ENCODE measurements at regions not wholly inside any gene's neighbourhood (a gene's known extent, or its start where the extent isn't known, plus 50 kb on each side); places are given as distances from the start of the nearest gene placed in this dataset.

DNA sequence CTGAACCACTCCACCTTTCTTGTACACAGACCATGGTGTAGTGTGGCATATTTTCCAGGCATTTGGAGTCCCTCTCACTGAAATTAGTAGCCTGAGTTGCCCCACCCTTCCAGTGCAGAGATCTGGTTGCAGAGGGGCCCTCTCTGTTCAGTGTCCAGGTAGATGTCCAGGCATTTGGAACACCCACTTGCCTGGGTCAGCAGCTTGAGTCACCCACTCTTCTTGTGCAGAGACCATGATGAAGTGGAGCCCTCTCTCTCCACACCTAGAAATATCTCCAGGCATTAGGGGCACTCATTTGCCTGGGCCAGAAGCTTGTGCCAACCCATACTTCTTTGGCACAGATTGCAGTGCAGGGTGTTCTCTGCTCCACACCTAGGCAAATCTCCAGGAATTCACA lies 2733.3 kb downstream of the PCDH7 start:
- no peak overlapping the region for H3K27ac Mint-ChIP-seq
- intact Hi-C loops (cut with micrococcal nuclease): no loop called here
- TF ChIP-seq CTCF (IDR thresholded peaks at IDR 0.05): no peak

GRCh38 chr4:33453916-33454315 lies 2733.7 kb downstream of the PCDH7 start:
- no peak overlapping the region for H3K4me3 Mint-ChIP-seq
- no CpG with 5 or more reads among the region's 1 CpG for WGBS (ENCODE audit: insufficient coverage)
- DNase-seq: no peak
- H3K4me1 Mint-ChIP-seq: no peaks in the 10 kb centered on the region
- Histone ChIP-seq H3K4me3 (replicated peaks in 1 of 3; ENCODE audit: low read depth in 2 of 3, low read length in 3 of 3) (no peak overlapping the region), H3K79me2 (ENCODE audit: insufficient read depth, low read length) (no peaks in the 10 kb centered on the region), H3K9ac (ENCODE audit: insufficient read depth, low read length, poor library complexity, severe bottlenecking) (no peak overlapping the region), H4K20me1 (ENCODE audit: insufficient read depth, low read length) (no peaks in the 10 kb centered on the region), H3K9me3 (replicated peaks in 1 of 2; ENCODE audit: control insufficient read depth in 1 of 2, insufficient read depth in 1 of 2, low read length in 2 of 2) (peaks cover 3 to 14% of the 10 kb centered on the region in 2 donors), H2AFZ (ENCODE audit: insufficient read depth, low read depth, low read length, poor library complexity, severe bottlenecking) (no peak overlapping the region), H3K27me3 (ENCODE audit: control insufficient read depth in 2 of 2, insufficient read depth in 2 of 2, low read length in 2 of 2) (no peaks in the 10 kb centered on the region), H3K27ac (ENCODE audit: low read depth in 1 of 2, low read length in 2 of 2) (no peak overlapping the region), H3K4me2 (replicated peaks; ENCODE audit: extremely low read depth, low read length, poor library complexity, severe bottlenecking) (no peak overlapping the region), H3K4me1 (ENCODE audit: control insufficient read depth in 1 of 2, insufficient read depth in 2 of 2, low read length in 2 of 2) (no peaks in the 10 kb centered on the region), H3K36me3 (replicated peaks in 1 of 2; ENCODE audit: control insufficient read depth in 1 of 2, insufficient read depth in 2 of 2, low read length in 2 of 2) (no peaks in the 10 kb centered on the region)
- H3K36me3 Mint-ChIP-seq: no peaks in the 10 kb centered on the region
- no peak overlapping the region for H3K27ac Mint-ChIP-seq
- intact Hi-C loops (cut with micrococcal nuclease): no loop called here
- peaks cover 0 to 2% (median 0%) of the 10 kb centered on the region in 3 donors for H3K27me3 Mint-ChIP-seq (ENCODE audit: low read depth in 3 of 3)
- no peak for TF ChIP-seq CTCF (IDR thresholded peaks at IDR 0.05)
- peaks cover 0 to 10% (median 3%) of the 10 kb centered on the region in 7 donors for H3K9me3 Mint-ChIP-seq

More for the DNA sequence above, 2733.3 kb downstream of the PCDH7 start:
- Histone ChIP-seq H3K27ac (ENCODE audit: low read depth in 1 of 2, low read length in 2 of 2) (no peak overlapping the region), H2AFZ (ENCODE audit: insufficient read depth, low read depth, low read length, poor library complexity, severe bottlenecking) (no peak overlapping the region), H3K4me2 (replicated peaks; ENCODE audit: extremely low read depth, low read length, poor library complexity, severe bottlenecking) (no peak overlapping the region), H3K27me3 (ENCODE audit: control insufficient read depth in 2 of 2, insufficient read depth in 2 of 2, low read length in 2 of 2) (no peaks in the 10 kb centered on the region), H3K36me3 (replicated peaks in 1 of 2; ENCODE audit: control insufficient read depth in 1 of 2, insufficient read depth in 2 of 2, low read length in 2 of 2) (no peaks in the 10 kb centered on the region), H3K9me3 (replicated peaks in 1 of 2; ENCODE audit: control insufficient read depth in 1 of 2, insufficient read depth in 1 of 2, low read length in 2 of 2) (peaks cover 3 to 14% of the 10 kb centered on the region in 2 donors), H3K4me1 (ENCODE audit: control insufficient read depth in 1 of 2, insufficient read depth in 2 of 2, low read length in 2 of 2) (no peaks in the 10 kb centered on the region), H3K79me2 (ENCODE audit: insufficient read depth, low read length) (no peaks in the 10 kb centered on the region), H3K9ac (ENCODE audit: insufficient read depth, low read length, poor library complexity, severe bottlenecking) (no peak overlapping the region), H3K4me3 (replicated peaks in 1 of 3; ENCODE audit: low read depth in 2 of 3, low read length in 3 of 3) (no peak overlapping the region), H4K20me1 (ENCODE audit: insufficient read depth, low read length) (no peaks in the 10 kb centered on the region)
- no peak for DNase-seq
- H3K9me3 Mint-ChIP-seq: peaks cover 0 to 10% (median 3%) of the 10 kb centered on the region in 7 donors
- H3K36me3 Mint-ChIP-seq: no peaks in the 10 kb centered on the region
- H3K4me1 Mint-ChIP-seq: no peaks in the 10 kb centered on the region
- peaks cover 0 to 2% (median 0%) of the 10 kb centered on the region in 3 donors for H3K27me3 Mint-ChIP-seq (ENCODE audit: low read depth in 3 of 3)
- H3K4me3 Mint-ChIP-seq: no peak overlapping the region
